DOHH2 (cell line): ENCODE measurements at regions not wholly inside any gene's neighbourhood (a gene's known extent, or its start where the extent isn't known, plus 50 kb on each side); places are given as distances from the start of the nearest gene placed in this dataset.

Experiments used
- CTCF ChIP-seq: fragments of 200-600 bp; sonication (generic); IDR thresholded peaks from one replicate; pipeline ENCODE4 v1.5.1; 2014; ENCODE audit warnings: antibody characterized with exemption, mild to moderate bottlenecking, low read depth, low read length; ENCODE audit not compliant: poor library complexity, severe bottlenecking
- EZH2phosphoT487 ChIP-seq: fragments of 200-600 bp; sonication (generic); IDR thresholded peaks from 2 replicates; pipeline ENCODE4 v1.6.1; 2017; ENCODE audit warnings: borderline replicate concordance, mild to moderate bottlenecking, antibody characterized with exemption, low read length, moderate library complexity, mixed read lengths

- TF ChIP-seq CTCF: peak; percentile 63
- TF ChIP-seq EZH2phosphoT487: no peak
Measured at GRCh38 chrX:22748093-22748999, 251.4 kb upstream of the DDX53 start.
